ENCODE measurements at regions not wholly inside any gene's neighbourhood (a gene's known extent, or its start where the extent isn't known, plus 50 kb on each side); places are given as distances from the start of the nearest gene placed in this dataset.

DNA sequence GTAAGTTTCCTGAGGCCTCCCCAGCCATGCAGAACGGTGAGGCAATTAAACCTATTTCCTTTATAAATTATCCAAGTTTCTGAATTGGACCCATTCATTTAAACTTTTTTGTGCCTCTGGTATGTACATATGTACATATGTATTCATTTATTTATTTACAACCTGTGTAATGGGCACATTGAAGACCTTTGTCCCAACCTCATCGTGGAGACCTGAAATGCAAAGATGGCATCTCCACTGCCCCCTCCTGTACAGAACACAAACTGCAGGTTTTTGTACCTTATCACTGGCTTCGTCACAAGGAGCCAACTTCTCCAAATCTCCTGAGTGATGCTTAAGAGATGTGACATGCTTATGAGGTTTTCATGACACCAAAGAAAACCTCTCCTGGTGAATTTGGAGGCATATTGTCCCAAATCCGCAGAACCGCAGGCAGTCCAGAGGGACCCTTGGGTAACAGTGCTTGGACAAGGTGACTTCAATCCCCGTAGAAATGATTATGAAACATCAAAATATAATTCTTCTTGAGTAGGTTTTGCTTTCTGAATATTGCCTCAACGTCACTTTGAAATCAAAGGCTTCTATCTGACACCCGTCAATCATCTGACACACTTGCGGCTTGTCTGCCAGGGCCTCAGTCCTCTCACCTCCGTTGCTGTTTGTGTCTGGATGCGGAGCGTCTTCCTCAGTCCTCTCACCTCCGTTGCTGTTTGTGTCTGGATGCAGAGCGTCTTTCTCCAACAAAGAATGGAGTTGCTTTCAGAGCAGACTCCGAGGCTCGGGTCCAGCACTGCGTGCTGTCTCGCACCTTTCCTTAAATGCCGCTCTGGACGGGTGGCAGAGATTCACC lies 135.0 kb upstream of the IRX4 start:
- TF ChIP-seq EZH2 (optimal IDR thresholded peaks at IDR 0.05; ENCODE audit: low read depth, low read length): no peak
- TF ChIP-seq, protein P1, sequence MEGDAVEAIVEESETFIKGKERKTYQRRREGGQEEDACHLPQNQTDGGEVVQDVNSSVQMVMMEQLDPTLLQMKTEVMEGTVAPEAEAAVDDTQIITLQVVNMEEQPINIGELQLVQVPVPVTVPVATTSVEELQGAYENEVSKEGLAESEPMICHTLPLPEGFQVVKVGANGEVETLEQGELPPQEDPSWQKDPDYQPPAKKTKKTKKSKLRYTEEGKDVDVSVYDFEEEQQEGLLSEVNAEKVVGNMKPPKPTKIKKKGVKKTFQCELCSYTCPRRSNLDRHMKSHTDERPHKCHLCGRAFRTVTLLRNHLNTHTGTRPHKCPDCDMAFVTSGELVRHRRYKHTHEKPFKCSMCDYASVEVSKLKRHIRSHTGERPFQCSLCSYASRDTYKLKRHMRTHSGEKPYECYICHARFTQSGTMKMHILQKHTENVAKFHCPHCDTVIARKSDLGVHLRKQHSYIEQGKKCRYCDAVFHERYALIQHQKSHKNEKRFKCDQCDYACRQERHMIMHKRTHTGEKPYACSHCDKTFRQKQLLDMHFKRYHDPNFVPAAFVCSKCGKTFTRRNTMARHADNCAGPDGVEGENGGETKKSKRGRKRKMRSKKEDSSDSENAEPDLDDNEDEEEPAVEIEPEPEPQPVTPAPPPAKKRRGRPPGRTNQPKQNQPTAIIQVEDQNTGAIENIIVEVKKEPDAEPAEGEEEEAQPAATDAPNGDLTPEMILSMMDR (IDR thresholded peaks at IDR 0.05; ENCODE audit: low read length): peak; percentile 55
